D341Med (cell line): ENCODE measurements at regions not wholly inside any gene's neighbourhood (a gene's known extent, or its start where the extent isn't known, plus 50 kb on each side); places are given as distances from the start of the nearest gene placed in this dataset.
A peak's percentile ranks its signal among the peaks of the same experiment; 100 is the strongest.

ENCODE experiments used
- DNase-seq: peaks from one replicate; pipeline ENCODE4 v3.0.0; 2012; ENCODE audit warnings: low spot score

GRCh38 chr6:44608175-44608574, 220.7 kb downstream of the CDC5L start:
- DNase-seq = no peak

- DNase-seq = no peak
Measured at GRCh38 chr6:44609051-44609612, 221.6 kb downstream of the CDC5L start.

GRCh38 chr6:44614396-44614795, 226.9 kb downstream of the CDC5L start:
- no peak for DNase-seq

- no peak for DNase-seq
Measured at GRCh38 chr6:44615621-44616020, 228.1 kb downstream of the CDC5L start.

GRCh38 chr6:44617416-44617815, 229.9 kb downstream of the CDC5L start:
- DNase-seq = no peak

- no peak for DNase-seq
Measured at GRCh38 chr6:44618371-44618770, 230.9 kb downstream of the CDC5L start.

GRCh38 chr6:44620922-44621321, 233.4 kb downstream of the CDC5L start:
- DNase-seq = no peak

- DNase-seq = no peak
Measured at GRCh38 chr6:44621846-44622245, 234.3 kb downstream of the CDC5L start.

GRCh38 chr6:44622555-44622954, 235.0 kb downstream of the CDC5L start:
- no peak for DNase-seq

GRCh38 chr6:44622956-44623355, 235.4 kb downstream of the CDC5L start:
- no peak for DNase-seq

- no peak for DNase-seq
Measured at GRCh38 chr6:44624226-44624625, 236.7 kb downstream of the CDC5L start.

GRCh38 chr6:44624936-44625573, 237.5 kb downstream of the CDC5L start:
- DNase-seq = no peak

- DNase-seq = no peak
Measured at GRCh38 chr6:44625996-44626395, 238.5 kb downstream of the CDC5L start.

GRCh38 chr6:44626616-44627015, 239.1 kb downstream of the CDC5L start:
- DNase-seq = no peak

GRCh38 chr6:44627091-44627882, 239.8 kb downstream of the CDC5L start:
- no peak for DNase-seq

GRCh38 chr6:44627883-44628271, 240.4 kb downstream of the CDC5L start:
- no peak for DNase-seq

GRCh38 chr6:44628347-44628746, 240.8 kb downstream of the CDC5L start:
- no peak for DNase-seq

- DNase-seq = no peak
Measured at GRCh38 chr6:44629636-44630035, 242.1 kb downstream of the CDC5L start.

- DNase-seq = peak; percentile 83
Measured at GRCh38 chr6:44630125-44631028, 242.9 kb downstream of the CDC5L start.

- no peak for DNase-seq
Measured at GRCh38 chr6:44631968-44632367, 244.5 kb downstream of the CDC5L start.

GRCh38 chr6:44634321-44634720, 246.8 kb downstream of the CDC5L start:
- DNase-seq = no peak

GRCh38 chr6:44635486-44635885, 248.0 kb downstream of the CDC5L start:
- no peak for DNase-seq
